Erythroblast (primary cell): ENCODE measurements at regions not wholly inside any gene's neighbourhood (a gene's known extent, or its start where the extent isn't known, plus 50 kb on each side); places are given as distances from the start of the nearest gene placed in this dataset.

ENCODE experiments used
- GATA1 ChIP-seq: IDR thresholded peaks from 2 replicates; pipeline ENCODE4 v1.6.1; 2011; ENCODE audit warnings: low read depth, mild to moderate bottlenecking, control low read depth, low read length, moderate library complexity
- POLR2A ChIP-seq: IDR thresholded peaks from 2 replicates; pipeline ENCODE4 v1.6.1; 2011; ENCODE audit warnings: mild to moderate bottlenecking, low read length

DNA sequence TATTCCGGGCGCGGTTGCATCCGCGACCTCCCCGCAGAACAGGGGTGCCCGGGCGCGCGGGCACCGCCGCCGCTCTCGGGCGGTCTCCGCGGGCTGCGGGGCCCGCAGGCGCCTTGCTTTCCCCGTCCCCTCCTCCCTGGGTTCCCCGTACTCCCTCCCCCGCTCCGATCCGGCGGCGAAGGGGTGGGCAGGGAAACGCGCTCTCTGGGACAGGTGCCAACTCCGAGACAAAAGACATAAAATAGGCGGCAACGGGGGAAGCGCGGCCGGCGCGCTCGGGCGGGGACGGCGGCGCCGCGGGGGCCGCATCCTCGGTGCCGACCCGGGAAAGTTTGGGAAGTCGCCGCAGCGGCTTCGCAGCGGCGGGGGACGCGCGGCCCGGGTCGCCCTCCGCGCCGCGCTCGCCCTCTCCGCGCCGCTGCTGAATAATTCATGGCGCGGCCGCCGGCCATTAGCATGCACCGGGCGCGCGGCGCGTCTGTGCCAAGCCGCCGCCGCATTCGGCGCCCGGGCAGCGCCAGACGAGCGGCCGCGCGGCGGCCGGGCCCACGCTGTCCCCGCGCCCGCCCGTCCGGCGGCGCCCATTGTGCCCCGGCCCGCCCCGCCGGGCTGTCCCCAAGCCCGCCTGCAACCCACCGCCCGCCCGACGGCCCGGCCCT, 78.7 kb upstream of the PPARA start:
- TF ChIP-seq POLR2A: peak; percentile 46
- TF ChIP-seq GATA1: no peak
